ENCODE measurements at regions not wholly inside any gene's neighbourhood (a gene's known extent, or its start where the extent isn't known, plus 50 kb on each side); places are given as distances from the start of the nearest gene placed in this dataset.
A peak's percentile ranks its signal among the peaks of the same experiment; 100 is the strongest.

DNA sequence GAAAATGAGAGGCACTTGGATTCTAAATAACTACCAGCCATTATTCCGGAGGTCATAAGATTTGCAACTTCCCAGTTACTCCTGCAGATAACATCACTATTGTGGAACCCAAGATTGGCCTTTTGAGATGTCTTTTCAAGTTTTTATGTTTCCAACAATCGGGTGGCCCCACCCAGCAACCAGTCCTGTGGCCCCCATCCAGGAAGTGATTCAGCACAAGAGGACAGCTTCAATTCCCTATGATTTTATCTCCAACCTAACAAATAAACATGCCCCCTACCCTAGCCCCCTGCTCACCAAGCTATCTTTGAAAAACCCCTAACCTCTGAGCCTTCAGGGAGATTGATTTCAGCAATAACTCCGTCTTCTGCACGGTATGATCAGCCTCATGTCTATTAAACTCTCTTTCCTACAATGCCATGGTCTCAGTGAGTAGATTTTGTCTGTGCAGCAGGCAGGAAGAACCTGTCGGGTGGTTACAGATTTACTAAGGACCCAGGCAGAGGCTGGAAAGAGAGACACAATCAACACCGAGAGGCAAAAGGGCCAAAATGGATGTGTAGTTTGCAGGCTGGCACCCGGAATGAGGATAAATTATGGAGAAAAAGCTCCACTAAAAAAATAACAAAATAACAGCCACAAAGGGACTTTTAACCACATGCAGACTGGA lies 83.9 kb upstream of the UNC5B start:
- Mint-ChIP-seq H3K4me3 (peak overlapping the region; percentile 17), H3K36me3 (ENCODE audit: low read depth) (no peaks in the 10 kb centered on the region), H3K9me3 (no peaks in the 10 kb centered on the region), H3K27ac (peak overlapping the region; percentile 64), H3K27me3 (peaks cover 23% of the 10 kb centered on the region), H3K4me1 (ENCODE audit: low read depth) (peaks cover 17% of the 10 kb centered on the region)
- intact Hi-C loops (cut with micrococcal nuclease), result no loop called here

DNA sequence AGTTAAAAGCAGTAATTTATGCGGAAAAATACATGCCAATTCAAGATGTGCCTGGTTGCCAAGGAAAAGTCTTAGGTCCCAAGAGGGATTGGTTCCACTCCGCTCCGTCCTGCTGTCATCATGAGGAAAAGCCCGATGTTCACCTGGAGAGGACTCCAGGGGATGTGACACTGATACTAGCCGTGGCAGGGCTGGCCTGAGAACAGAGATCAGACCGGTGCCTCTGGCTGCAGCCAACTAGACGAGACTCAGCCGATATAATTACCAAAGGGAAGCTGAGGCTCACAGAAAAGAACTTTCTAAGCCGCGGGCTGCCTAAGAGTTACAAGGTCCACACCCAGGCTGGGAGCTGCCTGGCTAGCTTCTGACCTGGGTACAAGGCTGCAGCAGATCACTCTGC lies 81.3 kb upstream of the UNC5B start:
- no peaks in the 10 kb centered on the region for H3K9me3 Mint-ChIP-seq
- H3K4me3 Mint-ChIP-seq, result no peak overlapping the region
- intact Hi-C loops (cut with micrococcal nuclease), result no loop called here
- H3K36me3 Mint-ChIP-seq (ENCODE audit: low read depth), result no peaks in the 10 kb centered on the region
- peaks cover 17% of the 10 kb centered on the region for H3K4me1 Mint-ChIP-seq (ENCODE audit: low read depth)
- H3K27me3 Mint-ChIP-seq, result peaks cover 21% of the 10 kb centered on the region
- H3K27ac Mint-ChIP-seq, result no peak overlapping the region

DNA sequence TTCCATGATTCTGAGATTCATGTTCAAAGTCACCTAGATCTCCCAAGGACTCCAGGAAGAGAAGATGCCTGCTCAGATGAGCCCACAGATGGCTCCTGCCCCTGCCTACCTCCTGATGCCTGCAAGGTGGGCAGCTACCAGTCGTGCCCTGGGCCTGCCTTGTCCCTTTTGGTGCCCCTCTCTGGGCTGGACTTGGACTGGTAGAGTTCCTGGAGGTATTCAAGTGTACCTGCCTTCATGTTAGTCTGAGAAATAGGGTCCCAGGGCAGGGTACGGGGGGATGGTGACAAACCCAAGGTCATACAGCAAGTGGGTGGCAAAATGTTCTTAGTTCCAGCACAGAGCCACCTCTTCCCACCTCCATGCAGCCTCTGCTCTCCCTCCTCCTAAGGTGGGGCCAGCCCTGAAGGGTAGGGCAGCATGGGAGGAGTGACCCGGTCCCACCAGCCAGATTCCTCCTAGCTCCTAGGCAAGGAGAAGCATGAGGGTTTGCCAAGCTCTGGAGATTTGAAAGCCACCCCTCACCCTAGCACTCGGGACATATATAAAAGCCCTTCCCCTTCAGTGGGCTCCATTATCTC lies 80.8 kb upstream of the UNC5B start:
- intact Hi-C loops (cut with micrococcal nuclease), result no loop called here
- Mint-ChIP-seq H3K36me3 (ENCODE audit: low read depth) (no peaks in the 10 kb centered on the region), H3K27me3 (peaks cover 21% of the 10 kb centered on the region), H3K27ac (no peak overlapping the region), H3K9me3 (no peaks in the 10 kb centered on the region), H3K4me3 (no peak overlapping the region), H3K4me1 (ENCODE audit: low read depth) (peaks cover 17% of the 10 kb centered on the region)

GRCh38 chr10:71132321-71132810 lies 80.0 kb upstream of the UNC5B start:
- H3K4me1 Mint-ChIP-seq (ENCODE audit: low read depth), result peaks cover 16% of the 10 kb centered on the region
- H3K36me3 Mint-ChIP-seq (ENCODE audit: low read depth), result no peaks in the 10 kb centered on the region
- intact Hi-C loops (cut with micrococcal nuclease), result no loop called here
- no peak overlapping the region for H3K27ac Mint-ChIP-seq
- no peaks in the 10 kb centered on the region for H3K9me3 Mint-ChIP-seq
- peaks cover 21% of the 10 kb centered on the region for H3K27me3 Mint-ChIP-seq
- no peak overlapping the region for H3K4me3 Mint-ChIP-seq

- Mint-ChIP-seq H3K27me3 (peaks cover 23% of the 10 kb centered on the region), H3K36me3 (ENCODE audit: low read depth) (no peaks in the 10 kb centered on the region), H3K27ac (no peak overlapping the region), H3K4me3 (no peak overlapping the region), H3K4me1 (ENCODE audit: low read depth) (no peaks in the 10 kb centered on the region), H3K9me3 (no peaks in the 10 kb centered on the region)
- intact Hi-C loops (cut with micrococcal nuclease), result no loop called here
These were observed 78.4 kb upstream of the UNC5B start for GRCh38 chr10:71133710-71134686.

GRCh38 chr10:71134732-71135211 lies 77.6 kb upstream of the UNC5B start:
- H3K4me1 Mint-ChIP-seq (ENCODE audit: low read depth), result no peaks in the 10 kb centered on the region
- H3K4me3 Mint-ChIP-seq, result no peak overlapping the region
- H3K27me3 Mint-ChIP-seq, result peaks cover 23% of the 10 kb centered on the region
- no peaks in the 10 kb centered on the region for H3K9me3 Mint-ChIP-seq
- intact Hi-C loops (cut with micrococcal nuclease), result no loop called here
- no peaks in the 10 kb centered on the region for H3K36me3 Mint-ChIP-seq (ENCODE audit: low read depth)
- no peak overlapping the region for H3K27ac Mint-ChIP-seq

- intact Hi-C loops (cut with micrococcal nuclease), result no loop called here
- H3K27ac Mint-ChIP-seq, result no peak overlapping the region
- no peaks in the 10 kb centered on the region for H3K36me3 Mint-ChIP-seq (ENCODE audit: low read depth)
- H3K9me3 Mint-ChIP-seq, result no peaks in the 10 kb centered on the region
- no peak overlapping the region for H3K4me3 Mint-ChIP-seq
- no peaks in the 10 kb centered on the region for H3K4me1 Mint-ChIP-seq (ENCODE audit: low read depth)
- peaks cover 22% of the 10 kb centered on the region for H3K27me3 Mint-ChIP-seq
These were observed 77.1 kb upstream of the UNC5B start for GRCh38 chr10:71135236-71135635.

- peaks cover 17% of the 10 kb centered on the region for H3K27me3 Mint-ChIP-seq
- no peaks in the 10 kb centered on the region for H3K36me3 Mint-ChIP-seq (ENCODE audit: low read depth)
- no peak overlapping the region for H3K4me3 Mint-ChIP-seq
- no peaks in the 10 kb centered on the region for H3K4me1 Mint-ChIP-seq (ENCODE audit: low read depth)
- no peak overlapping the region for H3K27ac Mint-ChIP-seq
- H3K9me3 Mint-ChIP-seq, result no peaks in the 10 kb centered on the region
- intact Hi-C loops (cut with micrococcal nuclease), result no loop called here
These were observed 76.2 kb upstream of the UNC5B start for GRCh38 chr10:71136036-71136721.

GRCh38 chr10:71137701-71138100 lies 74.7 kb upstream of the UNC5B start:
- Mint-ChIP-seq H3K27me3 (peaks cover 10% of the 10 kb centered on the region), H3K9me3 (no peaks in the 10 kb centered on the region), H3K36me3 (ENCODE audit: low read depth) (no peaks in the 10 kb centered on the region), H3K27ac (no peak overlapping the region), H3K4me3 (no peak overlapping the region), H3K4me1 (ENCODE audit: low read depth) (no peaks in the 10 kb centered on the region)
- intact Hi-C loops (cut with micrococcal nuclease), result no loop called here

DNA sequence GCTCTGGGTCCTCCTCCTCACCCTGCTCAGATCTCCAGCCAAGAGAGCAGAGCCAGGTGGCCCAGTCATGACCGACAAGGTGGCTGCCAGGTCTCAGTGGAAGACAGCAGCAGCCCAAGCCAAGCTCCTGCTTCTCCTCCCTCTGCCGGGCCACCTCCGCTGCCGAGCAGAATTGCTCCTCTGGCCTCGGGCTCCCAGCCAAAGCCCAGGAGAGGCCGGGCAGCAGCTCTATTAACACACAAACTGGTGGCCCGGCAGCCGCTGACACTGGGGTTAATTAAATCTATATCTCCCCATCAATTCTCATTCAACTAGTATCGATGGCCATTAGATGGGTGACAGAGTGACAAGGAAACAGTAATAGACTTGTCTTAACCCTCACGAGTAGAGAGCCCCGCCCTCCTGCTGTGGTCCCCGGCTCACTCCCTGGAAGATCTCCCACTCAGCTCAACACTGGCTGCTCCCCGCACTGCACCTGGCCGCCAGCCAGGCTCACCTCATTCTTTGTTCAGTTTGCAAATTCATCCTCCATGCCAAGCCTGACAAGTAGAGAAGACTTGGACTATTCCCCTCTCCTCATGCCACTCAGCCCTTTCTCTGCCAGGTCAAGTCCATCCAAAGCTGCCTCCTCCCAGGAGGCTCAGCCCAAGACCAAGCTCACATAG lies 74.1 kb upstream of the UNC5B start:
- intact Hi-C loops (cut with micrococcal nuclease), result no loop called here
- Mint-ChIP-seq H3K36me3 (ENCODE audit: low read depth) (no peaks in the 10 kb centered on the region), H3K4me1 (ENCODE audit: low read depth) (no peaks in the 10 kb centered on the region), H3K27me3 (peaks cover 7% of the 10 kb centered on the region), H3K27ac (no peak overlapping the region), H3K9me3 (no peaks in the 10 kb centered on the region), H3K4me3 (no peak overlapping the region)

DNA sequence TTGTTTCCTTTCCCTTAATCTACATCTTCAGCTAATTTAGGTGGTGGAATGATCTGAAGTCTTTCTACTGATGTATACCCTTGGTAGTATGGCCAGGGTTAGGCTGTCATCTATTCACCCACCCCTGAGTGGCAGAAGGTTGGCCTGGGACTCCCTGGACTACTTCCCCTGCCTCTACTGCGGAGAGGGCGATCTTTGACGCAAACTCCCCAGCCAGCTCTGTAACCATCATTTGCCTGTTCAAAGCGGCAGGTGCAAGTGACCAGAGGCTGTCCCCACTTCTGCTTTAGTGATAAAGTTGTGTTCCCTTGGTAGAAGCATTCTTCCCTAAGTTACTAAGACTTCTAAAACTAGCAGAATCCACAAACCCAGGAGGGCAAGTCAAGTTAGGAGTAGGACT lies 70.8 kb upstream of the UNC5B start:
- intact Hi-C loops (cut with micrococcal nuclease), result no loop called here
- Mint-ChIP-seq H3K4me1 (ENCODE audit: low read depth) (no peaks in the 10 kb centered on the region), H3K9me3 (no peaks in the 10 kb centered on the region), H3K36me3 (ENCODE audit: low read depth) (no peaks in the 10 kb centered on the region), H3K27ac (no peak overlapping the region), H3K4me3 (no peak overlapping the region), H3K27me3 (peaks cover 3% of the 10 kb centered on the region)

DNA sequence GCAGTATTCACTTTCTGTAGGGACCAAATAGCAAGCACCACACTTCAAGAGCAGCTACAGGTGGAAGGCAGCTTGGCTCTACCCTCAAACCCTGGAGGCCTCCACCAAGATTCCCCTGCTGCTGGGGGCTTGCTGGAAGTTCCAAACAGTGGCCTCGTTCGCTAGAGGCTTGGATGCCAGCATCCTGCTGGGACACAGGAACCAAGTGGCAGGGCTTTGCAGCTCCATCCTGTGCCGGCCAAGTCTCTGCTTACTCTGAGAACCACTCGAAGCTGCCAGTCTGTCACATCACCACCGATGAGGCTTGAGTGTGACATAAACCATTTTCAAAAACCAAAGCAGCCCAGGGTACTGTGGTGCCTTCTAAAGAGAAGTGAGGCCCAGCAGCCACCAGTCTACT lies 69.2 kb upstream of the UNC5B start:
- Mint-ChIP-seq H3K4me1 (ENCODE audit: low read depth) (no peaks in the 10 kb centered on the region), H3K27ac (no peak overlapping the region), H3K36me3 (ENCODE audit: low read depth) (no peaks in the 10 kb centered on the region), H3K27me3 (peaks cover 6% of the 10 kb centered on the region), H3K9me3 (no peaks in the 10 kb centered on the region), H3K4me3 (no peak overlapping the region)
- intact Hi-C loops (cut with micrococcal nuclease), result no loop called here

DNA sequence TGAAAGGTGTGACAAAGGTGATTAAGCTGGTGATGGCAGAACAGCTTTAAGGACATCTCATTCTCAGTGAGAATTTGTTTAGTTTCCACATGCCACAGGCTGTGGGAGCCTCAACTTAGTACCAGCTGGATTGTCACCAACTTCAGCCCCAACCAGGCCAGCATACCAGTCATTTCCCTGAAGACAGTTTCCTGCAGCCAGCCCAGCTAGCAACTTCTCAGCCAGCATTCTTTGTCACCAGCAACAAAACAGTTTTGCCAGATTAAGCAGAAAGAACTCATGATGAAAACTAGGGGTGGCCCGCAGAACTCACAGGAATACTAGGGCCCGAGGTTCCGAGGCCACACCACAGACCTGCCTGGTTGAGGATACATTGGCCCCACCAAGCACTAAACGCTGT lies 68.8 kb upstream of the UNC5B start:
- intact Hi-C loops (cut with micrococcal nuclease), result no loop called here
- H3K27ac Mint-ChIP-seq, result no peak overlapping the region

More for the DNA sequence above, 68.8 kb upstream of the UNC5B start:
- no peak overlapping the region for H3K4me3 Mint-ChIP-seq
- peaks cover 4% of the 10 kb centered on the region for H3K27me3 Mint-ChIP-seq
- no peaks in the 10 kb centered on the region for H3K36me3 Mint-ChIP-seq (ENCODE audit: low read depth)
- H3K9me3 Mint-ChIP-seq, result no peaks in the 10 kb centered on the region
- H3K4me1 Mint-ChIP-seq (ENCODE audit: low read depth), result no peaks in the 10 kb centered on the region

Data from dendritic cell treated with granulocyte-macrophage colony-stimulating factor and Interleukin-4, amounts not matched to agents 40 ng/mL and 50 ng/mL, for 4 days (primary cell).